IMR-90 (cell line): ENCODE measurements at regions not wholly inside any gene's neighbourhood (a gene's known extent, or its start where the extent isn't known, plus 50 kb on each side); places are given as distances from the start of the nearest gene placed in this dataset.
A peak's percentile ranks its signal among the peaks of the same experiment; 100 is the strongest.

Experiments used
- ATAC-seq: fragments of 200-7000 bp; cut with Tn5 transposase; 2 replicates; pipeline ENCODE4 v1.9.1; 2020; ENCODE audit warnings: low read depth, mild to moderate bottlenecking, moderate library complexity
- BruUV-seq: library from RNA; stranded (reverse); fragments of 400-500 nt; replicated peaks from 2 replicates; lab custom pipeline; 2021; lab: Mats Ljungman, UMichigan
- CTCF ChIA-PET: fragments of 300-600 bp; formaldehyde crosslinking; extraction: SDS; loops from one replicate; lab custom pipeline; 2021; ENCODE audit warnings: antibody characterized with exemption; lab: Yijun Ruan, JAX
- POLR2A ChIA-PET: fragments of 300-600 bp; sonication (Branson Sonifier 250); formaldehyde crosslinking; loops from one replicate; lab custom pipeline; 2022; ENCODE audit warnings: antibody characterized with exemption; ENCODE audit not compliant: unreplicated experiment; lab: Charles Lee
- DNase-seq: peaks from one replicate; pipeline ENCODE4 v3.0.0; 2013
- H2AFZ ChIP-seq: replicated peaks from 2 replicates; pipeline ENCODE3; 2013; ENCODE audit warnings: low read length, mild to moderate bottlenecking; ENCODE audit not compliant: poor library complexity
- H2AK5ac ChIP-seq: 2 replicates; pipeline ENCODE4 v1.6.1; 2013; ENCODE audit warnings: low read depth, low read length, inconsistent platforms
- H2AK9ac ChIP-seq: replicated peaks from 2 replicates; pipeline ENCODE3; 2013; ENCODE audit warnings: mild to moderate bottlenecking, low read depth, low read length, moderate library complexity; ENCODE audit not compliant: poor library complexity
- H2BK120ac ChIP-seq: 2 replicates; pipeline ENCODE4 v1.6.1; 2013; ENCODE audit warnings: low read depth, low read length, inconsistent platforms
- H2BK15ac ChIP-seq: 3 replicates; pipeline ENCODE4 v1.6.1; 2013; ENCODE audit warnings: low read depth, low read length, inconsistent platforms
- H2BK20ac ChIP-seq: 2 replicates; pipeline ENCODE4 v1.6.1; 2013; ENCODE audit warnings: low read depth, mild to moderate bottlenecking, inconsistent platforms, low read length, moderate library complexity
- H2BK5ac ChIP-seq: 2 replicates; pipeline ENCODE4 v1.6.1; 2013; ENCODE audit warnings: mild to moderate bottlenecking, low read depth, low read length, inconsistent platforms; ENCODE audit not compliant: poor library complexity, severe bottlenecking
- H3K14ac ChIP-seq: replicated peaks from 2 replicates; pipeline ENCODE4 v1.6.1; 2013; ENCODE audit warnings: low read depth, low read length, inconsistent platforms
- H3K18ac ChIP-seq: 2 replicates; pipeline ENCODE4 v1.6.1; 2013; ENCODE audit warnings: low read depth, low read length, control low read depth
- H3K23ac ChIP-seq: 2 replicates; pipeline ENCODE4 v1.6.1; 2013; ENCODE audit warnings: low read depth, low read length, inconsistent platforms
- H3K27ac ChIP-seq: 2 replicates; pipeline ENCODE4 v1.5.1; 2013; ENCODE audit warnings: mild to moderate bottlenecking, control low read depth, low read length; ENCODE audit not compliant: insufficient read depth
- H3K27me3 ChIP-seq: 2 replicates; pipeline ENCODE4 v1.6.1; 2013; ENCODE audit warnings: low read length; ENCODE audit not compliant: control insufficient read depth, insufficient read depth
- H3K36me3 ChIP-seq: 2 replicates; pipeline ENCODE4 v1.6.1; 2013; ENCODE audit warnings: low read length, mixed read lengths; ENCODE audit not compliant: control insufficient read depth, insufficient read depth
- H3K4ac ChIP-seq: 2 replicates; pipeline ENCODE4 v1.6.1; 2013; ENCODE audit warnings: low read depth, low read length, inconsistent platforms
- H3K4me1 ChIP-seq: 2 replicates; pipeline ENCODE4 v1.6.1; 2013; ENCODE audit warnings: low read length, mixed read lengths; ENCODE audit not compliant: control insufficient read depth, insufficient read depth
- H3K4me2 ChIP-seq: 2 replicates; pipeline ENCODE4 v1.6.1; 2013; ENCODE audit warnings: low read depth, mild to moderate bottlenecking, control low read depth, low read length, moderate library complexity
- H3K4me3 ChIP-seq: 2 replicates; pipeline ENCODE4 v1.5.1; 2013; ENCODE audit warnings: low read depth, mild to moderate bottlenecking, control low read depth, low read length, moderate library complexity; ENCODE audit not compliant: insufficient read depth
- H3K56ac ChIP-seq: 2 replicates; pipeline ENCODE4 v1.6.1; 2013; ENCODE audit warnings: low read length, inconsistent platforms; ENCODE audit not compliant: insufficient read depth; ENCODE audit errors: extremely low read depth
- H3K79me1 ChIP-seq, 2 experiments: 2 replicates each; pipeline ENCODE4 v1.6.1; 2013; ENCODE audit warnings: low read length in 2 of 2, inconsistent platforms in 1 of 2, low read depth in 1 of 2
- H3K9ac ChIP-seq: 2 replicates; pipeline ENCODE4 v1.6.1; 2013; ENCODE audit warnings: low read depth, low read length, control low read depth
- H3K9me1 ChIP-seq: 2 replicates; pipeline ENCODE4 v1.6.1; 2013; ENCODE audit warnings: low read length, inconsistent platforms; ENCODE audit not compliant: insufficient read depth
- H3K9me3 ChIP-seq: 2 replicates; pipeline ENCODE4 v1.6.1; 2013; ENCODE audit warnings: low read length; ENCODE audit not compliant: control insufficient read depth, insufficient read depth
- H4K20me1 ChIP-seq: 2 replicates; pipeline ENCODE4 v1.6.1; 2013; ENCODE audit warnings: low read length, inconsistent platforms; ENCODE audit not compliant: insufficient read depth
- H4K5ac ChIP-seq: 2 replicates; pipeline ENCODE4 v1.6.1; 2013; ENCODE audit warnings: mild to moderate bottlenecking, low read depth, low read length, control low read depth
- H4K8ac ChIP-seq, 2 experiments: 2 replicates each; pipeline ENCODE4 v1.6.1; 2013; ENCODE audit warnings: low read depth in 2 of 2, low read length in 2 of 2, control low read depth in 1 of 2, inconsistent platforms in 1 of 2
- H4K91ac ChIP-seq: 2 replicates; pipeline ENCODE4 v1.6.1; 2013; ENCODE audit warnings: low read depth, low read length, inconsistent platforms; ENCODE audit not compliant: insufficient read depth
- CEBPB ChIP-seq: IDR thresholded peaks from 2 replicates; pipeline ENCODE4 v1.6.1; 2012; ENCODE audit warnings: low read depth, low read length, improper control_type of control experiment
- CHD1 ChIP-seq: IDR thresholded peaks from 2 replicates; pipeline ENCODE4 v1.6.1; 2012; ENCODE audit warnings: low read depth, low read length, improper control_type of control experiment
- MAFK ChIP-seq: IDR thresholded peaks from 2 replicates; pipeline ENCODE4 v1.6.1; 2012; ENCODE audit warnings: low read depth, low read length, improper control_type of control experiment
- NFE2L2 ChIP-seq: fragments of 150-350 bp; IDR thresholded peaks from 2 replicates; pipeline ENCODE4 v1.6.1; 2016; ENCODE audit warnings: low read depth, mild to moderate bottlenecking, low read length
- POLR2A ChIP-seq: IDR thresholded peaks from 2 replicates; pipeline ENCODE4 v1.6.1; 2012; ENCODE audit warnings: mild to moderate bottlenecking, low read depth, low read length
- RCOR1 ChIP-seq: IDR thresholded peaks from 2 replicates; pipeline ENCODE4 v1.6.1; 2012; ENCODE audit warnings: mild to moderate bottlenecking, low read length, improper control_type of control experiment; ENCODE audit not compliant: insufficient replicate concordance
- RFX5 ChIP-seq: IDR thresholded peaks from 2 replicates; pipeline ENCODE4 v1.8.0; 2012; ENCODE audit warnings: low read depth, mild to moderate bottlenecking, low read length, moderate library complexity
- dilution Hi-C: fragments of 300-500 bp; cut with HindIII; formaldehyde crosslinking; loops from one replicate; pipeline ENCODE4 v1.14.3; 2018; ENCODE audit warnings: low sequenced_read_pairs; ENCODE audit not compliant: unreplicated experiment
- in situ Hi-C: fragments of 300-500 bp; cut with MboI; formaldehyde crosslinking; loops from 3 replicates; pipeline ENCODE4 v1.14.3; 2019; ENCODE audit warnings: low sequenced_read_pairs, inconsistent platforms, mixed read lengths
- intact Hi-C: fragments of 100-400 bp; cut with micrococcal nuclease; formaldehyde crosslinking; loops from 2 replicates; pipeline ENCODE4 v1.10.0; 2022
- TF ChIP-seq, protein P1 (sequence below): conservative IDR thresholded peaks from 2 replicates; pipeline ENCODE4 v1.5.1; 2012; ENCODE audit warnings: mild to moderate bottlenecking, low read depth, low read length, improper control_type of control experiment

DNA sequence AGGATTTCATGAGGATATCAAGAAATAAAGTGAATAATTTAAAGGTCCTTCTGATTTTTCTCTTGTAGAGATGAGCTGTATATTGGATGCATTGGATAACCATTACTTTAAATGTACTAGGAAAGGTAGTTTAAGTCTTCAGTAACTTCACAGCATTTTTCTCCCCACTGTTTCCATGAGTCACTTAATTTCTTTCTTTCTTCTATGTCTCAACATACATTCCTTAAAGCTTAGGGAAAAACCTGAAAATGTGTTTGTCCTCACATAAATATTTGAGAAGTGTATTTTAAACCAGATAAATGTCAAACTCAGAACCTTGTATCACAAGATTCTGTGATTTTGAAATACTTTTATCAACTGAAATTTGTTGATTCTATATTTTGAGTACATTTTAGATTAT is 1970.2 kb upstream of the FLRT2 start:
- H4K8ac ChIP-seq = no peak overlapping the region; a peak in 1 of 4 replicates
- peaks cover 5% of the 10 kb centered on the region; the same call in 1 of the 2 replicates for H3K9me3 ChIP-seq
- H3K79me1 ChIP-seq = no peaks in the 10 kb centered on the region
- no TSS peak for BruUV-seq
- H4K5ac ChIP-seq = no peak overlapping the region
- H2BK120ac ChIP-seq = 0 out of 2 replicates have a peak overlapping the region, but pooled peaks have one; percentile 37
- POLR2A ChIA-PET = no interaction called here
- H3K4me2 ChIP-seq = no peak overlapping the region
- peak overlapping the region; percentile 68 for H2BK5ac ChIP-seq
- CTCF ChIA-PET = no interaction called here
- no peak for TF ChIP-seq RCOR1
- TF ChIP-seq POLR2A = no peak
- no peak for TF ChIP-seq CHD1
- TF ChIP-seq CEBPB = peak; percentile 62; the same call in 1 of the 2 replicates
- TF ChIP-seq MAFK = no peak
- no peak for TF ChIP-seq NFE2L2
- TF ChIP-seq, protein P1, sequence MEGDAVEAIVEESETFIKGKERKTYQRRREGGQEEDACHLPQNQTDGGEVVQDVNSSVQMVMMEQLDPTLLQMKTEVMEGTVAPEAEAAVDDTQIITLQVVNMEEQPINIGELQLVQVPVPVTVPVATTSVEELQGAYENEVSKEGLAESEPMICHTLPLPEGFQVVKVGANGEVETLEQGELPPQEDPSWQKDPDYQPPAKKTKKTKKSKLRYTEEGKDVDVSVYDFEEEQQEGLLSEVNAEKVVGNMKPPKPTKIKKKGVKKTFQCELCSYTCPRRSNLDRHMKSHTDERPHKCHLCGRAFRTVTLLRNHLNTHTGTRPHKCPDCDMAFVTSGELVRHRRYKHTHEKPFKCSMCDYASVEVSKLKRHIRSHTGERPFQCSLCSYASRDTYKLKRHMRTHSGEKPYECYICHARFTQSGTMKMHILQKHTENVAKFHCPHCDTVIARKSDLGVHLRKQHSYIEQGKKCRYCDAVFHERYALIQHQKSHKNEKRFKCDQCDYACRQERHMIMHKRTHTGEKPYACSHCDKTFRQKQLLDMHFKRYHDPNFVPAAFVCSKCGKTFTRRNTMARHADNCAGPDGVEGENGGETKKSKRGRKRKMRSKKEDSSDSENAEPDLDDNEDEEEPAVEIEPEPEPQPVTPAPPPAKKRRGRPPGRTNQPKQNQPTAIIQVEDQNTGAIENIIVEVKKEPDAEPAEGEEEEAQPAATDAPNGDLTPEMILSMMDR = no peak
- no peak for TF ChIP-seq RFX5
- dilution Hi-C loops = no loop called here
- H3K4ac ChIP-seq = no peak overlapping the region
- H2BK15ac ChIP-seq = no peak overlapping the region
- ATAC-seq (peak; percentile 70), DNase-seq (peak; percentile 83)
- H4K91ac ChIP-seq = no peak overlapping the region
- intact Hi-C loops = no loop called here
- no peaks in the 10 kb centered on the region for H3K27me3 ChIP-seq
- H2AK9ac ChIP-seq = no peak overlapping the region
- H3K36me3 ChIP-seq = no peaks in the 10 kb centered on the region
- H3K9ac ChIP-seq = no peak overlapping the region
- in situ Hi-C loops = no loop called here
- no peak overlapping the region for H2AFZ ChIP-seq
- no peak overlapping the region for H2BK20ac ChIP-seq
- no peak overlapping the region; the same call in 1 of the 2 replicates for H3K27ac ChIP-seq
- no peaks in the 10 kb centered on the region for H4K20me1 ChIP-seq
- no peak overlapping the region for H3K4me3 ChIP-seq
- H3K9me1 ChIP-seq = 0 out of 2 replicates have a peak, but pooled peaks cover 3% of the 10 kb centered on the region
- no peaks in the 10 kb centered on the region for H3K4me1 ChIP-seq
- H3K56ac ChIP-seq = no peak overlapping the region
- no peak overlapping the region for H3K14ac ChIP-seq
- H3K23ac ChIP-seq = no peak overlapping the region
- H3K18ac ChIP-seq = no peak overlapping the region
- H2AK5ac ChIP-seq = no peak overlapping the region
